Natural killer cell (primary cell): ENCODE measurements at regions not wholly inside any gene's neighbourhood (a gene's known extent, or its start where the extent isn't known, plus 50 kb on each side); places are given as distances from the start of the nearest gene placed in this dataset.

Experiments
- ATAC-seq, 3 donors: fragments of 150-1000 bp in 2 of 3; fragments of 200-7000 bp in 1 of 3; cut with Tn5 transposase; 1 replicate in 1 of 3; 2 replicates in 2 of 3; pipeline ENCODE4 v1.10.0; 2021; ENCODE audit warnings: mild to moderate bottlenecking in 2 of 3, moderate library complexity in 2 of 3
- DNase-seq, 2 donors: peaks; one replicate each; pipeline versions ENCODE4 v3.0.0 to v3.0.0-alpha.2; 2013 to 2021; ENCODE audit warnings: mixed read lengths in 1 of 2
- H3K27ac ChIP-seq: one replicate; pipeline ENCODE4 v1.5.1; 2013; ENCODE audit warnings: mild to moderate bottlenecking, low read length
- H3K27me3 ChIP-seq: one replicate; pipeline ENCODE4 v1.6.1; 2013; ENCODE audit warnings: low read length; ENCODE audit not compliant: control insufficient read depth, insufficient read depth
- H3K36me3 ChIP-seq: one replicate; pipeline ENCODE4 v1.6.1; 2013; ENCODE audit warnings: low read length; ENCODE audit not compliant: control insufficient read depth, insufficient read depth
- H3K4me1 ChIP-seq: one replicate; pipeline ENCODE4 v1.6.1; 2013; ENCODE audit warnings: low read length; ENCODE audit not compliant: control insufficient read depth, insufficient read depth
- H3K4me3 ChIP-seq: one replicate; pipeline ENCODE4 v1.5.1; 2013; ENCODE audit warnings: low read length
- H3K9me3 ChIP-seq: one replicate; pipeline ENCODE4 v1.6.1; 2013; ENCODE audit warnings: low read length; ENCODE audit not compliant: control insufficient read depth, insufficient read depth
- H3K27ac Mint-ChIP-seq, 2 donors: one replicate each; pipeline ENCODE4 v1.8.0; 2022; ENCODE audit warnings: mild to moderate bottlenecking in 2 of 2, mixed read lengths in 2 of 2, moderate library complexity in 1 of 2
- H3K27me3 Mint-ChIP-seq, 2 donors: one replicate each; pipeline ENCODE4 v1.8.0; 2022; ENCODE audit warnings: low read depth in 2 of 2, mixed read lengths in 2 of 2
- H3K36me3 Mint-ChIP-seq: one replicate; pipeline ENCODE4 v1.8.0; 2022; ENCODE audit warnings: mixed read lengths
- H3K4me1 Mint-ChIP-seq, 2 donors: one replicate each; pipeline ENCODE4 v1.8.0; 2022; ENCODE audit warnings: mixed read lengths in 2 of 2
- H3K4me3 Mint-ChIP-seq: one replicate; pipeline ENCODE4 v1.8.0; 2022; ENCODE audit warnings: mild to moderate bottlenecking, moderate library complexity, mixed read lengths
- H3K9me3 Mint-ChIP-seq, 2 donors: one replicate each; pipeline ENCODE4 v1.8.0; 2022; ENCODE audit warnings: mixed read lengths in 2 of 2
- CTCF ChIP-seq: fragments of 200-600 bp; IDR thresholded peaks from one replicate; pipeline ENCODE4 v1.8.0; 2022; ENCODE audit warnings: antibody characterized with exemption
- WGBS: methylation state at CpG from one replicate; pipeline ENCODE4 v1.1.7; 2013; ENCODE audit warnings: missing lambda C conversion rate; ENCODE audit not compliant: insufficient coverage; 5-methylcytosine and 5-hydroxymethylcytosine counted together
- intact Hi-C: fragments of 100-400 bp; cut with micrococcal nuclease; formaldehyde crosslinking; loops from one replicate; pipeline ENCODE4 v1.14.2; 2022

GRCh38 chr2:242011167-242011513, 141.6 kb downstream of the RTP5 start:
- Mint-ChIP-seq H3K27ac (no peak overlapping the region), H3K4me3 (no peak overlapping the region), H3K27me3 (peaks cover 0 to 11% of the 10 kb centered on the region in 2 donors), H3K4me1 (peaks cover 0 to 13% of the 10 kb centered on the region in 2 donors), H3K36me3 (no peaks in the 10 kb centered on the region), H3K9me3 (no peaks in the 10 kb centered on the region)
- no peak overlapping the region for H3K27ac ChIP-seq
- intact Hi-C loops: no loop called here
- no peak overlapping the region for H3K4me3 ChIP-seq
- no peaks in the 10 kb centered on the region for H3K27me3 ChIP-seq
- no peaks in the 10 kb centered on the region for H3K9me3 ChIP-seq
- ATAC-seq (peak in 1 of 3 donors; percentile 14), DNase-seq (no peak)
- H3K36me3 ChIP-seq: no peaks in the 10 kb centered on the region
- TF ChIP-seq CTCF: no peak
- 1% methylated on average over 9 of the region's 11 CpGs for WGBS
- peaks cover 12% of the 10 kb centered on the region for H3K4me1 ChIP-seq

DNA sequence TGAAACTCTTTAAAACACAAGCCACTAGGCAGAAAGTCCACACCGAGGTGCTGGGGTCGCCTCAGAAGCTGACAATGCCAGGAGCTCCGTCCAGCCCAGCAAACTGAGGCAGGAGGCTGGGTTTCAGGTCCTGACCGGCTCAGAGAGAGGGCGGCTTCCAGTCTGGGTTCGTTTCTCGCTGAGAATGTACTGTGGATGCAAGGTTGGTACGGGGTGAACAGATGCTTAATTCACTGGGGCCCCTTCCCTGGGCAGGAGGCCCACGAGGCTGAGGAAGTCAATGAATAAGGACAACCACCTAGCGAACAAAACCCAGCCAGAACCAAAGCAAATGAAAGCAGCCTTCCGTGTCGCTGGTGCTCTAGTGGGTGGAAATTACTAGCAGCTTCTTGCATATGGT, 142.0 kb downstream of the RTP5 start:
- intact Hi-C loops: no loop called here
- H3K4me3 Mint-ChIP-seq: no peak overlapping the region
- Histone ChIP-seq H3K27ac (no peak overlapping the region), H3K4me1 (peaks cover 12% of the 10 kb centered on the region), H3K4me3 (no peak overlapping the region), H3K36me3 (no peaks in the 10 kb centered on the region), H3K27me3 (no peaks in the 10 kb centered on the region), H3K9me3 (no peaks in the 10 kb centered on the region)
- ATAC-seq: no peak
- peaks cover 0 to 13% of the 10 kb centered on the region in 2 donors for H3K4me1 Mint-ChIP-seq
- H3K36me3 Mint-ChIP-seq: no peaks in the 10 kb centered on the region
- WGBS: 74% methylated on average over 12 of the region's 12 CpGs
- peaks cover 0 to 13% of the 10 kb centered on the region in 2 donors for H3K27me3 Mint-ChIP-seq
- no peak for DNase-seq
- H3K9me3 Mint-ChIP-seq: no peaks in the 10 kb centered on the region
- no peak for TF ChIP-seq CTCF
- H3K27ac Mint-ChIP-seq: no peak overlapping the region

DNA sequence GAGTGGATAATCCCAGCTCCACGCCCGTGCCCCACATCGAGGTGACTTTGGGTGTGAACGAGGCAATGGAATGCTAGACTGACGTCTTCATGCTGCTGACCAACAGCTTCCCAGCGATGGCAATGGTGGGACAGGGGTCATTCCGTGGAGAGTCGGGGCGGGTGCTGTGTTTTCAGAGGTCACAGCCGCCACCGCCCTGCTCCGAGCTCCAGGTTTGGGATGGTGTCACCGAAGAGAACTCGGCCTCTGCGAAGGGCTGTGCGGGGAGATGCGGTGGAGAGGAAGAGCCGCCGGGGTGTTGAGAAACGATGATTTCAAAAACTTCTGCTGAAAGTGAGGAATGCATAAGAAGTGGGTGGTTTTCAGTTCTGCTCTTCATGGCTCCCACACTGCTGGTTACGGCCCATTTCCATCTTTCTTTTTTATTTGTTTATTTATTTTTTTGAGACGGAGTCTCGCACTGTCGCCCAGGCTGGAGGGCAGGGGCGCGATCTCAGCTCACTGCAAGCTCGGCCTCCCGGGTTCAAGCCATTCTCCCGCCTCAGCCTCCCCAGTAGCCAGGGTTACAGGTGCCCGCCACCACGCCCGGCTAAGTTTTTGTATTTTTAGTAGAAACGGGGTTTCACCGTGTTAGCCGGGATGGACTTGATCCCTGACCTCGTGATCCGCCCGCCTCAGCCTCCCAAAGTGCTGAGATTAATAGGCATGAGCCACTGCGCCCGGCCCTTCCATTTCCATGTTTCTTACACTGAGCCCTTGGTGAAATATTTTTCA, 142.6 kb downstream of the RTP5 start:
- Mint-ChIP-seq H3K27me3 (peaks cover 0 to 16% of the 10 kb centered on the region in 2 donors), H3K4me3 (no peak overlapping the region), H3K4me1 (peaks cover 0 to 13% of the 10 kb centered on the region in 2 donors), H3K36me3 (no peaks in the 10 kb centered on the region), H3K9me3 (no peaks in the 10 kb centered on the region), H3K27ac (no peak overlapping the region)
- no peaks in the 10 kb centered on the region for H3K36me3 ChIP-seq
- no peak overlapping the region for H3K4me3 ChIP-seq
- H3K27me3 ChIP-seq: no peaks in the 10 kb centered on the region
- WGBS: 87% methylated on average over 40 of the region's 40 CpGs
- H3K27ac ChIP-seq: no peak overlapping the region
- no peak for TF ChIP-seq CTCF
- peaks cover 12% of the 10 kb centered on the region for H3K4me1 ChIP-seq
- no peaks in the 10 kb centered on the region for H3K9me3 ChIP-seq
- ATAC-seq: no peak
- DNase-seq: no peak
- intact Hi-C loops: no loop called here
